HG02759 (cell line): ENCODE measurements at regions not wholly inside any gene's neighbourhood (a gene's known extent, or its start where the extent isn't known, plus 50 kb on each side); places are given as distances from the start of the nearest gene placed in this dataset.

Source experiments
- ATAC-seq: cut with Tn5 transposase; IDR thresholded peaks from one replicate; pipeline ENCODE4 v1.9.1; 2021; ENCODE audit warnings: mild to moderate bottlenecking, moderate library complexity; ENCODE audit not compliant: unreplicated experiment

DNA sequence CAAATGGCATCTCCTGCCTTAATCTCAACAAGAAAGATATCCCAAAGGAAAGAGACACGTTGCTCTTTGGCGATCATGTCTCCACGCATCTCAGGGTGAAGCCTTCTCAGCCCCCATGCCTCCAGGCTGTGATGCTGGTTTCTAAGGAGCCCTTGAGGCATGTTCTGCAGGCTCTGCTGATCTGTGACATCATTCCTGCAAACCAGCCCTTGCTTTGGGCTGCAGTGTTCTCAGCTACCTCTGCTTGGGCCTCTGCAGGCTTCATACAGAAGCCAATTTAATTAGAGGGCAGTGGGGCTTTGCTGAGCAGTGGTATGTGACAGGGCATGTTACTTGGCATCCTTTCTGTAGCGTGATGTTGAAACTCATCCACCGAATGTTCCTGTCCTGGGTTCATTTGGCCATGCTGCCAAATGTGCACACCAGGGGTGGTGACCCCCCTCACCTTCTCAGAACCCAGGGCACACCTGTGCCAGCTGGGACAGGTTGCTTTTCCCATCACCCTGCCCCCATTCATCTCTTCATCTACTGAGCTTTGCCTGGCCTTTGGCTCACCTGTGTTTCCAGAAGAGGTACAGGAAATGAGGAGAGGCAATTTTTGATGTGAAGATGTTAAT is 230.9 kb downstream of the TEX29 start:
- ATAC-seq: no peak

- ATAC-seq: no peak
Measured at GRCh38 chr13:111552891-111553655, 232.6 kb downstream of the TEX29 start.

GRCh38 chr13:111554539-111555267 is 234.3 kb downstream of the TEX29 start:
- no peak for ATAC-seq

GRCh38 chr13:111555268-111555808 is 234.9 kb downstream of the TEX29 start:
- ATAC-seq: no peak

DNA sequence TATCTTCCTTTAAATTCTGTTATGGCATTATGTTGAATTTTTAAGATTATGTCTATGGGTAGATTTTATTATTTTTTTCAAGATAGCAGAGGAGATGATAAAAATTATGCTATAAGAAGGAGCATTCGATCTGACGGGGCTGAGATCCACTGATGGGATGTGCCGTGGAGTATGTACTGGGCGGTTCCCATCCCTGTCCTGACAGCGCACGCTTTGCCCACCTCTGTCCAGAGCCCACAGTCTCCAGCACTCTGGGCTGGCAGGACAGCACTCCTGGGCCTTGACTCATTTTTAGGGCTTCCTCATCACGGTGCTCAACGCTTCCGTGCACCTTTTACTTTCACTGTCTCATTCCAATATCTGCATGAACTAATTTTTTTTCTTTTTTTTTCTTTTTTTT is 235.5 kb downstream of the TEX29 start:
- no peak for ATAC-seq

DNA sequence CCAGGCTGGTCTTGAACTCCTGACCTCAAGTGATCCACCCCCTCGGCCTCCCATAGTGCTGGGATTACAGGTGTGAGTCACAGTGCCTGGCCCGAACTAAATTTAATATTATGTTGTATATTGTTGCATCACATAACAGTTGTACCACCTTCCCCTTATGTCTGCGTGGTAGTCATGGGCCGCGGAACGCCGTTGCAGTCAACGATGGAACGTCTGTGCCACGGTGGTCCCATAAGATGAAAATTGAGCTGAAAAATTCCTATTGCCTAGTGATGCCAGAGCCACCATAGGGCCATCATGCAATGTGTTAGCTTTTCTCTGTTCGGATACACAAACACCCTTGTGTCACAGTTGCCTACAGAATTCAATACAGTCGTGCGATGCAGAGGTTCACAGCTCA is 236.1 kb downstream of the TEX29 start:
- no peak for ATAC-seq

- no peak for ATAC-seq
Measured at GRCh38 chr13:111557921-111558699, 237.7 kb downstream of the TEX29 start.

GRCh38 chr13:111558700-111559088 is 238.3 kb downstream of the TEX29 start:
- no peak for ATAC-seq

DNA sequence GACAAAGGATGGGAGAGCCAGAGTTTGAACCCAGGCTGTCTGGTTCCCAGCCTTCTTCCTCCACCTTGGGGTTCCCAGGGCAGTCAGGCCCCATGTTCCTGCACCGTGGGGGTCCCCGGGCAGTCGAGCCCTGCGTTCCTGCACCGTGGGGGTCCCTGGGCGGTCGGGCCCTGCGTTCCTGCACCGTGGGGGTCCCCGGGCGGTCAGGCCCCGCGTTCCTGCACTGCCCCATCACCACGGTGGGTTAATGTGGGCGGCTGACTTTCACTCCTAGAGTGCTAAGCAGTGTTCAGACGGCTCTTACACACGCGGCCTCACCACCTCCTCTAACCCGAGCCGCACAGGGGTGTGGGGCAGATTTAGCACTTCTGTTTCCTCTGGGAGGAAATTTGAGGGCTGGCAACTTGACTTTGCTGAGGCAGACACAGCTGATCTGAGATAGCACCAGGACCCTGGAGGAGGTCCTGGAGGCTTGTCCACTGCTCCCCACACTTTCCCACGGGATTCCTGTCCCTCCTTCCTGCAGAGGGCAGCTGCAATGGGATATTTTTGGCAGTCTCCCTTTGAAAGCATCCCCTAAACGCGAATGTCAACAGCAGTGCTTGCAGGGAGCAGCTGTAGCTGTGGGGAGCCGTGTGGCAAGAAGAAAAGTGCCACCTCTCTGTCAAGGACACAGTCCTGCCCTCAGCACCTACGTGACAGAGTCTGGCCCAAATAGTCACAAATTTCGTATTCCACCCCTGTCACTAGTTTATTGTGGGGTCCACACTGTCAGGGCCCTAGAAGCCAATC is 239.4 kb downstream of the TEX29 start:
- no peak for ATAC-seq

DNA sequence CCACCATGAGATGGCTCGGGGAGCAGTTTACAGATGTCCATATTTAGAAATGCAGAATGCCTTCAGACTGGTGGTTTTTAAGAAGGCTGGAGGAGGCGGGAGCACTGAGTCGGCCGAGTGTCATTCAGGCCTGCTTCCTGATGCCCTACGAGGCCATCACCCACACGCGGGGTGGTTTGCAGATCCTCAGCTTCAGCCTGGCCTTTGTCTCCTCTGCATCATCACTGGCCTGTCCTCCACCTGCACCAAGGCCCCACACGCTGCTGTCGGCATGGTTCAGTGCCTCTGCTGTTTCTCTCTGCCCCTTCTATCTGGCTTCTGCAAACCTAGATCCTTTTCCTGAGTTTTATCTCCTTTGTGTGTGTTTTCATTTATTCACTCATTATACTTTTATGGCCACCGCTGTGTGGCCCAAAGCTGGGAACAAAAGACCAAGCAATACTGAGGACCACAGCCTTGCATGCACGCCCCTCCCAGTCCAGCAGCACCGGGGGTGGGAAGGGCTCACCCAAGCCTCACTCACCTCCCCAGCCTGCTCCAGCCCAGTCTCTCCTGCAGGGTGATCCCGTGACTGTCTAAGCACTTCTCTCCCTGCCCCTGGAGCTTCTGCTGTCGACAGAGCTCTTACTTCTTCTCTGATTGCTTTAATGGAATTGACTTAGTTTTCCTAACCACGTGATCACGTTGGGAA is 240.8 kb downstream of the TEX29 start:
- no peak for ATAC-seq

GRCh38 chr13:111562716-111563115 is 242.3 kb downstream of the TEX29 start:
- ATAC-seq: no peak

GRCh38 chr13:111564606-111565005 is 244.2 kb downstream of the TEX29 start:
- no peak for ATAC-seq

DNA sequence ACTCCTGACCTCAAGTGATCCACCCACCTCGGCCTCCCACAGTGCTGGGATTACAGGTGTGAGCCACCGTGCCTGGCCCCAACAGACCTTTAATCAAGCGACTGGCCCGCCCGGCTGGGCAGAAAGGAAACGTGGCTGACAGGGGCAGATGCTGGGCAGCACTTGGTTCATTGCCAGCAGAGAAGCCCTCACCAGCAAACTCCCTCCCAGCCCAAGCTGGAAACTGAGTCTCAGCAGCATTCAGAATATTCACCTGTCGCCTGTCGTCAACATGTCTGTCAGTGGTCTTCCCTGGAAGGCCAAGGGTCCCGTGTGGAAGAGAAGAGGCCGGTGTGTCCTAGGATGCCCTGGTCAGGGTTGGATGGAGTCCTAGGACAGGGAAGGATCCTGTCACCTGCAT is 245.0 kb downstream of the TEX29 start:
- ATAC-seq: no peak

- ATAC-seq: no peak
Measured at GRCh38 chr13:111566567-111566966, 246.1 kb downstream of the TEX29 start.

DNA sequence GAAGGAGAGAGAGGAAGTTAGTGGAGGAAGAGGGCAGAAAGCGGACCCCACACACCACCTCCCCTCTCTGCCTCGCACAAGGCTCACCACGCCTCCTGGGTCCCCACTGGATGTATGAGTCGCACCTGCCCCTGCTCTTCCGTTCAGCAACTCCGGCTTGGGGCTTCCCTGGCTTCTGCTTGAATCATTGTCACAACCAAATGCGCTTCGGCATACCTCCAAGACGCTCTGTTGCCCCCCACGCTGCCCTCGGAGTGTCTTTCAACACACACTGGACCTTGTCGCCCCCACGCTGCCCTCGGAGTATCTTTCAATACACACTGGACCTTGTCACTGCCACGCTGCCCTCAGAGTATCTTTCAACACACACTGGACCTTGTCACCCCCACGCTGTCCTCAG is 247.2 kb downstream of the TEX29 start:
- ATAC-seq: no peak

DNA sequence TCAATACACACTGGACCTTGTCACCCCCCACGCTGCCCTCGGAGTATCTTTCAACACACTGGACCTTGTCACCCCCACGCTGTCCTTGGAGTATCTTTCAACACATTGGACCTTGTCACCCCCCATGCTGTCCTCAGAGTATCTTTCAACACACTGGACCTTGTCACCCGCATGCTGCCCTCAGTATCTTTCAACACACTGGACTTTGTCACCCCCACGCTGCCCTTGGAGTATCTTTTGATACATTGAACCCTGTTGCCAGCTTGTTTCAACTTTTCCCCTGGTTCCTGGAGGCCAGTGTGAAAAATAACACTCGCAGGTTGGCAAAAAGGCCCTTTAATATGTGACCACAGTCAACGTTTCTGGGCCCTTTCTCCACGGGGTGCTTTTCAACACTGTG is 247.8 kb downstream of the TEX29 start:
- ATAC-seq: no peak

- ATAC-seq: no peak
Measured at GRCh38 chr13:111570911-111571310, 250.5 kb downstream of the TEX29 start.

DNA sequence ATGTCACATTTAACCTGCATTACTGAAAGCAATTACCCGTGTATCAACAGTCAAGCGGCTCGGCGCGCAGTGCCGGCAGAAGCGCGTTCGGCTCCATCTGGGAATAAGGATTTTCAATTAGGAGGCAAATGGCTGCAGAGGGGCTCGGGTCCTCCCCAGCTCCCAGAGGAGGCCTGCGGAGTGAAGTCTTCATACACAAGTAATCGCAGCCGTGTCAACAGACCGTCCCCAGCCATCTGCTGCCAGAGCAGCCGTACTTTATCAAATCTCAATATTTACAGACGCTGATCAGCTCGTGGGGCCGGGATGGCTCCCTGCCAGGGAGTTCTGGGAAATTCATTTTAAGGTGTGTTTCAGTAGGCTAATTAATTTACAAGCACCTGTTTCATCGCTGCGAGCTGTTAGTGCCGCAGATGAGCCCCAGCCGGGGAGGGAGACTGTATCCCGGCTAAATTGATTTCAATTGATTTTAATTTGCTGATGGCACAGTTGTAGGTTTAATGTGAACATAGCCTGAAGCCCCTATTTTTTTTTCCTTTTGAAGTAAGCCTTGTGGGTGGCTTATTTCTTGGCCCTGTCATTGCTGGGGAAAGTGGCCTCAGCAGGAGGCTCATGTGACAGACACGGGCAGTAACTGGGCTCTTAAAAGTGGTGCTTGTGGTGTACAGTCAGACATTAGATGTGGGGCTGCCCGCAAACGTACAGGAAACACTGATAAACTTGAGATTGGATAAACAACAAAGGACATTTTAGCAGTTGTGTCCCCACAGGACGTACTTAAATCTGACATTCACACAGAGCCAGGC is 252.7 kb downstream of the TEX29 start:
- no peak for ATAC-seq

- no peak for ATAC-seq
Measured at GRCh38 chr13:111573801-111574200, 253.4 kb downstream of the TEX29 start.
